ENCODE measurements at regions not wholly inside any gene's neighbourhood (a gene's known extent, or its start where the extent isn't known, plus 50 kb on each side); places are given as distances from the start of the nearest gene placed in this dataset.
"Not testable (repeated sequence)": the region's sequence is repeated elsewhere in the genome, so short reads cannot be mapped to it uniquely, and the experiment has no call there.

GRCh38 chr15:69926721-69927120 lies 171.0 kb downstream of the TLE3 start:
- H4K20me1 ChIP-seq (ENCODE audit: control insufficient read depth, insufficient read depth, low read depth, low read length): no peaks in the 10 kb centered on the region
- H3K4me2 ChIP-seq (ENCODE audit: low read length): no peak overlapping the region
- peaks cover 9% of the 10 kb centered on the region for H3K36me3 ChIP-seq (ENCODE audit: control insufficient read depth, low read length)
- no peak overlapping the region for H3K27ac ChIP-seq (ENCODE audit: low read depth, low read length)
- no peak overlapping the region for H3K4me3 ChIP-seq (ENCODE audit: low read length)
- H3K79me2 ChIP-seq (ENCODE audit: control insufficient read depth, low read length): no peaks in the 10 kb centered on the region
- peaks cover 30% of the 10 kb centered on the region for H3K9me3 ChIP-seq (ENCODE audit: control insufficient read depth, insufficient read depth, low read length)
- H3K4me1 ChIP-seq (ENCODE audit: control insufficient read depth, low read length): peaks cover 33% of the 10 kb centered on the region
- no peaks in the 10 kb centered on the region for H3K9me2 ChIP-seq (replicated peaks; ENCODE audit: control insufficient read depth, low read length)
- H3K27me3 ChIP-seq (ENCODE audit: control insufficient read depth, low read length): no peaks in the 10 kb centered on the region
- no peak for TF ChIP-seq EZH2phosphoT487 (IDR thresholded peaks at IDR 0.05; ENCODE audit: borderline replicate concordance, low read length)
- no peak for TF ChIP-seq CTCF (IDR thresholded peaks at IDR 0.05; ENCODE audit: low read depth, low read length, poor library complexity, severe bottlenecking)
- H3F3A ChIP-seq (ENCODE audit: control insufficient read depth, insufficient read depth): peaks cover 14% of the 10 kb centered on the region

GRCh38 chr15:69928890-69929289 lies 168.8 kb downstream of the TLE3 start:
- H3K79me2 ChIP-seq (ENCODE audit: control insufficient read depth, low read length); H3K9me2 ChIP-seq (replicated peaks; ENCODE audit: control insufficient read depth, low read length); H3K27ac ChIP-seq (ENCODE audit: low read depth, low read length); H3K36me3 ChIP-seq (ENCODE audit: control insufficient read depth, low read length); H3K4me3 ChIP-seq (ENCODE audit: low read length); H3K4me2 ChIP-seq (ENCODE audit: low read length); H3F3A ChIP-seq (ENCODE audit: control insufficient read depth, insufficient read depth); H4K20me1 ChIP-seq (ENCODE audit: control insufficient read depth, insufficient read depth, low read depth, low read length); H3K27me3 ChIP-seq (ENCODE audit: control insufficient read depth, low read length): not testable (repeated sequence)
- peaks cover 16% of the 10 kb centered on the region for H3K4me1 ChIP-seq (ENCODE audit: control insufficient read depth, low read length)
- peaks cover 30% of the 10 kb centered on the region for H3K9me3 ChIP-seq (ENCODE audit: control insufficient read depth, insufficient read depth, low read length)

DNA sequence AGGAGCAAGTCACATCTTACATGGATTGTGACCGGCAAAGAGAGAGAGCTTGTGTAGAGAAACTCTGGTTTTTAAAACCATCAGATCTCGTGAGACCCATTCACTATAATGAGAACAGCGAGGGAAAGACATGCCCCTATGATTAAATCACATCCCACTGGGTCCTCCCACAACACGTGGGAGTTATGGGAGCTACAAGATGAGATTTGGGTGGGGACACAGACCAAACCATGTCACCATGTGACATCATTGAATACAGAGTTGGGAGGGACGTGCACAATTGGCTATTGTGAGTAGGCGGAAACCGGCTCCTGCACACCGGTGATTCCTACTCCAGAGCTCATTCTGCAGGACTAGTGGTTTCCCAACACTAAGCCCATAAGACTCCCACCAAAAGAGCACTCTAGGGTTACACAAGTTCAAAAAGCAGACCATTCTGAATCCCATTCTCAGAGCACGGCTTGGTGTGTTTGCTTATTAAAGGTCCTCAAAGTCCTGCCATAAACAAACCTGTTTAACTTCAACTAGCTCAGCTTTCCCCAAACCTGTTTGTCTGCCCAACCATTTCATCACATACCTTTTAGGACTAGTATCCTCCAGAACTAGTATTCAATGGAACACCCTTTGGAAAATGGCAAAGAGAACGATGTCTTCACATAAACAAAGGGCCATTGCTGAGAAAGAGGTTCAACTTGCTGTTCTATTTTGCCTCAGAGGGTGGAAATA lies 167.6 kb downstream of the TLE3 start:
- Histone ChIP-seq H3K9me3 (ENCODE audit: control insufficient read depth, insufficient read depth, low read length) (peaks cover 24% of the 10 kb centered on the region), H3K27me3 (ENCODE audit: control insufficient read depth, low read length) (no peaks in the 10 kb centered on the region), H3K27ac (ENCODE audit: low read depth, low read length) (no peak overlapping the region), H4K20me1 (ENCODE audit: control insufficient read depth, insufficient read depth, low read depth, low read length) (no peaks in the 10 kb centered on the region), H3K4me3 (ENCODE audit: low read length) (no peak overlapping the region), H3K4me2 (ENCODE audit: low read length) (no peak overlapping the region), H3F3A (ENCODE audit: control insufficient read depth, insufficient read depth) (no peaks in the 10 kb centered on the region), H3K4me1 (ENCODE audit: control insufficient read depth, low read length) (peaks cover 16% of the 10 kb centered on the region), H3K36me3 (ENCODE audit: control insufficient read depth, low read length) (peaks cover 2% of the 10 kb centered on the region; the same call in 1 of the 2 replicates), H3K79me2 (ENCODE audit: control insufficient read depth, low read length) (no peaks in the 10 kb centered on the region), H3K9me2 (replicated peaks; ENCODE audit: control insufficient read depth, low read length) (no peaks in the 10 kb centered on the region)
- TF ChIP-seq EZH2phosphoT487 (IDR thresholded peaks at IDR 0.05; ENCODE audit: borderline replicate concordance, low read length): no peak
- no peak for TF ChIP-seq CTCF (IDR thresholded peaks at IDR 0.05; ENCODE audit: low read depth, low read length, poor library complexity, severe bottlenecking)

DNA sequence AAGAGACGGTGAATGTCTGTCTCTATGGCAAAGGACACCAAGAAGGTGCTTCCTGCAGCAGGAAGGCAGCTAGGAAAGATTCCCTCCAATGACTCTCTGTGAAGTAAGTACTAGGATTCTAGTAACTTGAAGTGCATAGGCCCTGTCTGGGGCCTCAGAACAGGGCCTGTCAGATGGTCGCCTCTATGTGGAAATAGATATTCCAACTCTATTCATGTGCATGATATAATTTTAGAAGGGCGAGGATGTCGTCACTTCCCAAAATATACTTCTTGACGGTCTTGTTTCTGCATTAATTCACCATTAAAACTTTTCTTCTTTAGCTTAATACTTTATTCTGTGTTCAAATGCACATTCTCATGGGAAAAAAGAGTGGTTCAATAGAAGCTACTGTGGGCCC lies 167.0 kb downstream of the TLE3 start:
- Histone ChIP-seq H3F3A (ENCODE audit: control insufficient read depth, insufficient read depth) (no peaks in the 10 kb centered on the region), H3K4me3 (ENCODE audit: low read length) (no peak overlapping the region), H3K4me2 (ENCODE audit: low read length) (no peak overlapping the region), H3K36me3 (ENCODE audit: control insufficient read depth, low read length) (no peaks in the 10 kb centered on the region), H3K27ac (ENCODE audit: low read depth, low read length) (no peak overlapping the region), H3K4me1 (ENCODE audit: control insufficient read depth, low read length) (peaks cover 16% of the 10 kb centered on the region), H3K9me3 (ENCODE audit: control insufficient read depth, insufficient read depth, low read length) (peaks cover 22% of the 10 kb centered on the region; the same call in 1 of the 2 replicates), H3K27me3 (ENCODE audit: control insufficient read depth, low read length) (no peaks in the 10 kb centered on the region), H4K20me1 (ENCODE audit: control insufficient read depth, insufficient read depth, low read depth, low read length) (no peaks in the 10 kb centered on the region), H3K79me2 (ENCODE audit: control insufficient read depth, low read length) (no peaks in the 10 kb centered on the region), H3K9me2 (replicated peaks; ENCODE audit: control insufficient read depth, low read length) (no peaks in the 10 kb centered on the region)
- TF ChIP-seq EZH2phosphoT487 (IDR thresholded peaks at IDR 0.05; ENCODE audit: borderline replicate concordance, low read length): no peak
- TF ChIP-seq CTCF (IDR thresholded peaks at IDR 0.05; ENCODE audit: low read depth, low read length, poor library complexity, severe bottlenecking): no peak

Data from DOHH2 (cell line).